SK-N-SH treated with all-trans-retinoic acid at 6 μM for 48 hours (cell line): ENCODE measurements at regions not wholly inside any gene's neighbourhood (a gene's known extent, or its start where the extent isn't known, plus 50 kb on each side); places are given as distances from the start of the nearest gene placed in this dataset.

Source experiments
- ARNTL ChIP-seq: fragments of 450-650 bp; formaldehyde crosslinking; IDR thresholded peaks from 2 replicates; pipeline ENCODE4 v1.5.0; 2020; ENCODE audit warnings: low read depth, mild to moderate bottlenecking, moderate library complexity, borderline replicate concordance
- BACH2 ChIP-seq: fragments of 250-450 bp; sonication (Bioruptor Pico); IDR thresholded peaks from 2 replicates; pipeline ENCODE4 v1.9.0; 2021; ENCODE audit warnings: mild to moderate bottlenecking, borderline replicate concordance
- ESRRG ChIP-seq: fragments of 250-450 bp; sonication (Bioruptor Pico); IDR thresholded peaks from 2 replicates; pipeline ENCODE4 v1.6.1; 2021; ENCODE audit warnings: mild to moderate bottlenecking
- GLIS3 ChIP-seq: fragments of 250-450 bp; sonication (Bioruptor Pico); IDR thresholded peaks from 2 replicates; pipeline ENCODE4 v1.5.0; 2020; ENCODE audit warnings: mild to moderate bottlenecking, moderate library complexity
- PPARA ChIP-seq: fragments of 250-450 bp; sonication (Bioruptor Pico); IDR thresholded peaks from 2 replicates; pipeline ENCODE4 v1.5.0; 2020; ENCODE audit warnings: mild to moderate bottlenecking, borderline replicate concordance
- RARB ChIP-seq: fragments of 250-450 bp; sonication (Bioruptor Pico); IDR thresholded peaks from 2 replicates; pipeline ENCODE4 v1.8.0; 2021; ENCODE audit warnings: mild to moderate bottlenecking, moderate library complexity
- SNAI2 ChIP-seq: fragments of 250-450 bp; sonication (Bioruptor Pico); IDR thresholded peaks from 2 replicates; pipeline ENCODE4 v1.5.0; 2020; ENCODE audit warnings: mild to moderate bottlenecking, moderate library complexity

GRCh38 chr5:84821924-84822323 lies 437.2 kb upstream of the EDIL3 start:
- TF ChIP-seq ARNTL (CRISPR knock-in tag) (no peak), BACH2 (CRISPR knock-in tag) (no peak), SNAI2 (CRISPR knock-in tag) (no peak), GLIS3 (CRISPR knock-in tag) (no peak), ESRRG (CRISPR knock-in tag) (no peak), PPARA (no peak), RARB (no peak)
